ENCODE measurements at regions not wholly inside any gene's neighbourhood (a gene's known extent, or its start where the extent isn't known, plus 50 kb on each side); places are given as distances from the start of the nearest gene placed in this dataset.

DNA sequence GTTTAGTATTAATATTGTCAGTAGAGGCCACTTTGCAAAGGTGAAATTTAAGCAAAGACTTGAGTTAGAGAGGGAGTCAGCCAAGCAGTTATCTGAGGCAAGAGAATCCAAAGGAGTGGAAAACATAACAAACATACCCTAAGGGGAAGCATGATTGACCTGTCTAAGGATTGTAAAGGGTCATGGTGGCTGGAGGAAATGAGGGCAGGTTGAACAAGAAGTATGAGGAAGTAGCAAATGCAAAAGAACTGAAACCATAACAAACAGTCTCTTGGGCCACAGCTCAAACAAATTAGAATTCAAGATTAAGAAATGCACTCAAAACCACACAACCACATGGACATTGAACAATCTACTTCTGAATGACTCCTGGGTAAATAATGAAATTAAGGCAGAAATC is 103.2 kb downstream of the FBXO5 start:
- no peak for TF ChIP-seq YY1 (IDR thresholded peaks at IDR 0.05)
- TF ChIP-seq, protein P1, sequence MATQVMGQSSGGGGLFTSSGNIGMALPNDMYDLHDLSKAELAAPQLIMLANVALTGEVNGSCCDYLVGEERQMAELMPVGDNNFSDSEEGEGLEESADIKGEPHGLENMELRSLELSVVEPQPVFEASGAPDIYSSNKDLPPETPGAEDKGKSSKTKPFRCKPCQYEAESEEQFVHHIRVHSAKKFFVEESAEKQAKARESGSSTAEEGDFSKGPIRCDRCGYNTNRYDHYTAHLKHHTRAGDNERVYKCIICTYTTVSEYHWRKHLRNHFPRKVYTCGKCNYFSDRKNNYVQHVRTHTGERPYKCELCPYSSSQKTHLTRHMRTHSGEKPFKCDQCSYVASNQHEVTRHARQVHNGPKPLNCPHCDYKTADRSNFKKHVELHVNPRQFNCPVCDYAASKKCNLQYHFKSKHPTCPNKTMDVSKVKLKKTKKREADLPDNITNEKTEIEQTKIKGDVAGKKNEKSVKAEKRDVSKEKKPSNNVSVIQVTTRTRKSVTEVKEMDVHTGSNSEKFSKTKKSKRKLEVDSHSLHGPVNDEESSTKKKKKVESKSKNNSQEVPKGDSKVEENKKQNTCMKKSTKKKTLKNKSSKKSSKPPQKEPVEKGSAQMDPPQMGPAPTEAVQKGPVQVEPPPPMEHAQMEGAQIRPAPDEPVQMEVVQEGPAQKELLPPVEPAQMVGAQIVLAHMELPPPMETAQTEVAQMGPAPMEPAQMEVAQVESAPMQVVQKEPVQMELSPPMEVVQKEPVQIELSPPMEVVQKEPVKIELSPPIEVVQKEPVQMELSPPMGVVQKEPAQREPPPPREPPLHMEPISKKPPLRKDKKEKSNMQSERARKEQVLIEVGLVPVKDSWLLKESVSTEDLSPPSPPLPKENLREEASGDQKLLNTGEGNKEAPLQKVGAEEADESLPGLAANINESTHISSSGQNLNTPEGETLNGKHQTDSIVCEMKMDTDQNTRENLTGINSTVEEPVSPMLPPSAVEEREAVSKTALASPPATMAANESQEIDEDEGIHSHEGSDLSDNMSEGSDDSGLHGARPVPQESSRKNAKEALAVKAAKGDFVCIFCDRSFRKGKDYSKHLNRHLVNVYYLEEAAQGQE (IDR thresholded peaks at IDR 0.05), result no peak
- Histone ChIP-seq H3K4me3 (ENCODE audit: low read depth in 1 of 3, low read length in 3 of 3) (no peak overlapping the region), H3K4me1 (ENCODE audit: control insufficient read depth in 4 of 4, insufficient read depth in 4 of 4, low read length in 3 of 4) (no peaks in the 10 kb centered on the region), H3K9me3 (ENCODE audit: control insufficient read depth in 4 of 4, low read length in 3 of 4) (peaks cover 0 to 2% (median under 1%) of the 10 kb centered on the region in 4 donors), H3K9ac (ENCODE audit: low read depth in 1 of 2, low read length in 2 of 2) (no peak overlapping the region), H3K27me3 (ENCODE audit: control insufficient read depth in 4 of 4, insufficient read depth in 4 of 4, low read length in 3 of 4) (peaks cover 0 to 2% (median 0%) of the 10 kb centered on the region in 4 donors), H3K27ac (ENCODE audit: low read depth in 1 of 2, low read length in 2 of 2) (no peak overlapping the region), H3K36me3 (ENCODE audit: control insufficient read depth in 4 of 4, insufficient read depth in 3 of 4, low read depth in 1 of 4, low read length in 3 of 4) (no peaks in the 10 kb centered on the region)
- no peak for DNase-seq (ENCODE audit: low spot score)

DNA sequence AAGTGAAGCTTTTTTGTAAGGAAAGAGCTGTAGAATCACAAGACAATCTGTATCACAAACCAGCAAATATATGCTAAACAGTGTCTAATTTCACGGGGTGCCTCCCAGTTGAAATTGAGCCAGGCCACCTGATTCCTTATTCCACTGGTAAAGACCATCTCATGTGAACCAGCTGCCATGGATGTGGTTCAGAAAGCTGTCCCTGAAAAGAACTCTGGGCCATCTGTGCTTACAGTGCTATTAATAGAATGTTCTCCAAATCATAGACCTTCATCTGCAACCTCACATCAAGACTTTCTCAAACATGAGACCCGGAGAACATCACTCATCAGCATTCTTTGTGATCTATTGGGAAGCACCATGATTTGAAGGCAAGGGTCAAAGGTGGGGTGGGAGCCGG is 89.7 kb downstream of the FBXO5 start:
- H3K27ac ChIP-seq (ENCODE audit: low read depth in 1 of 2, low read length in 2 of 2), result no peak overlapping the region
- no peak for TF ChIP-seq FOXA1 (IDR thresholded peaks at IDR 0.05)
- TF ChIP-seq, protein P2, sequence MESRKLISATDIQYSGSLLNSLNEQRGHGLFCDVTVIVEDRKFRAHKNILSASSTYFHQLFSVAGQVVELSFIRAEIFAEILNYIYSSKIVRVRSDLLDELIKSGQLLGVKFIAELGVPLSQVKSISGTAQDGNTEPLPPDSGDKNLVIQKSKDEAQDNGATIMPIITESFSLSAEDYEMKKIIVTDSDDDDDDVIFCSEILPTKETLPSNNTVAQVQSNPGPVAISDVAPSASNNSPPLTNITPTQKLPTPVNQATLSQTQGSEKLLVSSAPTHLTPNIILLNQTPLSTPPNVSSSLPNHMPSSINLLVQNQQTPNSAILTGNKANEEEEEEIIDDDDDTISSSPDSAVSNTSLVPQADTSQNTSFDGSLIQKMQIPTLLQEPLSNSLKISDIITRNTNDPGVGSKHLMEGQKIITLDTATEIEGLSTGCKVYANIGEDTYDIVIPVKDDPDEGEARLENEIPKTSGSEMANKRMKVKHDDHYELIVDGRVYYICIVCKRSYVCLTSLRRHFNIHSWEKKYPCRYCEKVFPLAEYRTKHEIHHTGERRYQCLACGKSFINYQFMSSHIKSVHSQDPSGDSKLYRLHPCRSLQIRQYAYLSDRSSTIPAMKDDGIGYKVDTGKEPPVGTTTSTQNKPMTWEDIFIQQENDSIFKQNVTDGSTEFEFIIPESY (IDR thresholded peaks at IDR 0.05), result no peak
- no peak for TF ChIP-seq CTCF (IDR thresholded peaks at IDR 0.05; ENCODE audit: low read depth, low read length, missing input control)
- no peak for TF ChIP-seq FOXA2 (IDR thresholded peaks at IDR 0.05)
- no peak for TF ChIP-seq MAX (IDR thresholded peaks at IDR 0.05)
- TF ChIP-seq EGR1 (IDR thresholded peaks at IDR 0.05; ENCODE audit: low read depth in 2 of 2), result no peak
- no peak for TF ChIP-seq TAF1 (conservative IDR thresholded peaks at IDR 0.05)
- TF ChIP-seq, protein P3, sequence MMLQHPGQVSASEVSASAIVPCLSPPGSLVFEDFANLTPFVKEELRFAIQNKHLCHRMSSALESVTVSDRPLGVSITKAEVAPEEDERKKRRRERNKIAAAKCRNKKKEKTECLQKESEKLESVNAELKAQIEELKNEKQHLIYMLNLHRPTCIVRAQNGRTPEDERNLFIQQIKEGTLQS (IDR thresholded peaks at IDR 0.05), result no peak
- no peak for TF ChIP-seq HNF4A (conservative IDR thresholded peaks at IDR 0.05)
- no peak for TF ChIP-seq YY1 (IDR thresholded peaks at IDR 0.05)
- no peak for TF ChIP-seq JUND (IDR thresholded peaks at IDR 0.05)
- no peak for TF ChIP-seq GABPA (IDR thresholded peaks at IDR 0.05 in 1 of 2, conservative IDR thresholded peaks at IDR 0.05 in 1 of 2)
- TF ChIP-seq NR2F2 (IDR thresholded peaks at IDR 0.05), result no peak
- no peak for TF ChIP-seq SP1 (IDR thresholded peaks at IDR 0.05)
- 61% methylated on average over 3 of the region's 3 CpGs for WGBS
- H3K4me3 ChIP-seq (ENCODE audit: low read depth in 1 of 3, low read length in 3 of 3), result no peak overlapping the region
- H3K9me3 ChIP-seq (ENCODE audit: control insufficient read depth in 4 of 4, low read length in 3 of 4), result no peaks in the 10 kb centered on the region
- H3K4me1 ChIP-seq (ENCODE audit: control insufficient read depth in 4 of 4, insufficient read depth in 4 of 4, low read length in 3 of 4), result no peaks in the 10 kb centered on the region
- no peak for DNase-seq (ENCODE audit: low spot score)
- no peak overlapping the region for H3K9ac ChIP-seq (ENCODE audit: low read depth in 1 of 2, low read length in 2 of 2)
- no peaks in the 10 kb centered on the region for H3K36me3 ChIP-seq (ENCODE audit: control insufficient read depth in 4 of 4, insufficient read depth in 3 of 4, low read depth in 1 of 4, low read length in 3 of 4)
- H3K27me3 ChIP-seq (ENCODE audit: control insufficient read depth in 4 of 4, insufficient read depth in 4 of 4, low read length in 3 of 4), result peaks cover 0 to 2% (median 0%) of the 10 kb centered on the region in 4 donors
